Astrocyte (in vitro differentiated cells and primary cell): ENCODE measurements at regions not wholly inside any gene's neighbourhood (a gene's known extent, or its start where the extent isn't known, plus 50 kb on each side); places are given as distances from the start of the nearest gene placed in this dataset.

Source experiments
- CTCF ChIP-seq: IDR thresholded peaks from 2 replicates; pipeline ENCODE4 v1.5.1; 2011; ENCODE audit warnings: low read depth, mild to moderate bottlenecking, inconsistent platforms, low read length, moderate library complexity; ENCODE audit not compliant: insufficient read depth
- EZH2 ChIP-seq: IDR thresholded peaks from 2 replicates; pipeline ENCODE4 v1.6.1; 2012; ENCODE audit warnings: mild to moderate bottlenecking, low read length, inconsistent platforms; ENCODE audit not compliant: insufficient read depth

- TF ChIP-seq CTCF (no peak), EZH2 (no peak)
Measured at GRCh38 chr3:163587342-163587741, 1491.0 kb downstream of the SI start.
